ENCODE measurements at regions not wholly inside any gene's neighbourhood (a gene's known extent, or its start where the extent isn't known, plus 50 kb on each side); places are given as distances from the start of the nearest gene placed in this dataset.

DNA sequence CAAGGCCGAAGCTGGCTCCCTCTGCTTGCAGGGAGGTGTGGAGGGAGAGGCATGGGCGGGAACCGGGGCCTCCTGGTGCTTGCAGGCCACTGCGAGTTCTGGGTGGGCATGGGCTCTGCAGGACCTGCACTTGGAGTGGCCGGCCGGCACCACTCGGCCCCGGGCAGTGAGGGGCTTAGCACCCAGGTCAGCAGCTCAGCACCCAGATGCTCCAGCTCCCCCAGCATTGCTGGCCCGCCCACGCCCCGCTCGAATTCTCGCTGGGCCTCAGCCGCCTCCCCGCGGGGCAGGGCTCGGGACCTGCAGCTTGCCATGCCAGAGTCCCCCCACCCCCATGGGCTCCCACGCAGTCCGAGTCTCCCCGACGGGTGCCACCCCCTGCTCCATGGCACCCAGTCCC, 176.2 kb upstream of the FAM98A start:
- TF ChIP-seq, protein P1, sequence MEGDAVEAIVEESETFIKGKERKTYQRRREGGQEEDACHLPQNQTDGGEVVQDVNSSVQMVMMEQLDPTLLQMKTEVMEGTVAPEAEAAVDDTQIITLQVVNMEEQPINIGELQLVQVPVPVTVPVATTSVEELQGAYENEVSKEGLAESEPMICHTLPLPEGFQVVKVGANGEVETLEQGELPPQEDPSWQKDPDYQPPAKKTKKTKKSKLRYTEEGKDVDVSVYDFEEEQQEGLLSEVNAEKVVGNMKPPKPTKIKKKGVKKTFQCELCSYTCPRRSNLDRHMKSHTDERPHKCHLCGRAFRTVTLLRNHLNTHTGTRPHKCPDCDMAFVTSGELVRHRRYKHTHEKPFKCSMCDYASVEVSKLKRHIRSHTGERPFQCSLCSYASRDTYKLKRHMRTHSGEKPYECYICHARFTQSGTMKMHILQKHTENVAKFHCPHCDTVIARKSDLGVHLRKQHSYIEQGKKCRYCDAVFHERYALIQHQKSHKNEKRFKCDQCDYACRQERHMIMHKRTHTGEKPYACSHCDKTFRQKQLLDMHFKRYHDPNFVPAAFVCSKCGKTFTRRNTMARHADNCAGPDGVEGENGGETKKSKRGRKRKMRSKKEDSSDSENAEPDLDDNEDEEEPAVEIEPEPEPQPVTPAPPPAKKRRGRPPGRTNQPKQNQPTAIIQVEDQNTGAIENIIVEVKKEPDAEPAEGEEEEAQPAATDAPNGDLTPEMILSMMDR (IDR thresholded peaks at IDR 0.05): no peak
- TF ChIP-seq POLR2A (IDR thresholded peaks at IDR 0.05): no peak
